Ovary (tissue), 3 donors: ENCODE measurements at regions not wholly inside any gene's neighbourhood (a gene's known extent, or its start where the extent isn't known, plus 50 kb on each side); places are given as distances from the start of the nearest gene placed in this dataset.

Experiments
- POLR2A ChIP-seq: fragments of 450-650 bp; IDR thresholded peaks from one replicate; pipeline ENCODE4 v1.6.1; 2017; ENCODE audit warnings: antibody characterized with exemption, mild to moderate bottlenecking, moderate library complexity
- TF ChIP-seq, protein P1 (sequence below), 3 donors: fragments of 450-650 bp in 2 of 3; fragments of 200-600 bp in 1 of 3; IDR thresholded peaks; one replicate each; pipeline versions ENCODE4 v1.5.1 to v1.8.0; 2016 to 2022; ENCODE audit warnings: antibody characterized with exemption in 3 of 3, mild to moderate bottlenecking in 1 of 3
- donor health status: DM: no; HTN: no; CAD: no.

DNA sequence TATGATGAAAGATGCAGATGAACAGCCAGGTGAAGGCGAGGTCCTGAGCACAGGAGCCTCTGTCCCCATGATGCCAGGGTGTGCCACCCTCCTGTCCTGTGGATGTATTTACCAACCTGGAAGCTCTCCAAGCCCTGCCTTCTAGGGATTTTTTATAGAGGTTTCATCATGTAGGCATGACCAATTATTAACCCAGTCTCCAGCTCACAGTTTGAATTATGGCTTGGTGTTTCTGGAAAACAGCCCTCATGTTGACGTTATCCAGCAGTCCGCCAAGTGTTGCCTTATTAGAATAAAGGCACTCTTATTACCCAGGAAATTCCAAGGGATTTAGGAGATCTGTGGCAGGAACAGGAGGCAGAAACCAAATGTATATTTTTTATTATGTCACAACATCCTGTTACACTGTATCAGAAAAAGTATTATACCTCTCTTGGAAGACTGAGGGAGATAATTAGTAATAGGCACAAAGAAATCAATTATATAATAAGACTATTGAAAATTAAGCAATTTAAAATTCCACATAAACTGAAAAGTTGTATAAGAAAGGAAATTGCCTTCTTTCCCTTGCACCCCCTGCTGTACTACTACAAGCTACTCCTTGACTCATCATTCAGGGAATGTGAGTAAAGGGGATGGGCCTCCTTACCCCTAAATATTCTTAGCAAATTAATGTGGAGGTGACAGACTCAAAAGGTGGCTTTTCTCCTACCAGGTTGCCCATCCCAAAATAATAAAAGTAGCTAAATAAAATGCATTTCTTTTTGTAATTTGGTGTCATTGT lies 129.6 kb downstream of the ZNF330 start:
- TF ChIP-seq POLR2A: no peak
- TF ChIP-seq, protein P1, sequence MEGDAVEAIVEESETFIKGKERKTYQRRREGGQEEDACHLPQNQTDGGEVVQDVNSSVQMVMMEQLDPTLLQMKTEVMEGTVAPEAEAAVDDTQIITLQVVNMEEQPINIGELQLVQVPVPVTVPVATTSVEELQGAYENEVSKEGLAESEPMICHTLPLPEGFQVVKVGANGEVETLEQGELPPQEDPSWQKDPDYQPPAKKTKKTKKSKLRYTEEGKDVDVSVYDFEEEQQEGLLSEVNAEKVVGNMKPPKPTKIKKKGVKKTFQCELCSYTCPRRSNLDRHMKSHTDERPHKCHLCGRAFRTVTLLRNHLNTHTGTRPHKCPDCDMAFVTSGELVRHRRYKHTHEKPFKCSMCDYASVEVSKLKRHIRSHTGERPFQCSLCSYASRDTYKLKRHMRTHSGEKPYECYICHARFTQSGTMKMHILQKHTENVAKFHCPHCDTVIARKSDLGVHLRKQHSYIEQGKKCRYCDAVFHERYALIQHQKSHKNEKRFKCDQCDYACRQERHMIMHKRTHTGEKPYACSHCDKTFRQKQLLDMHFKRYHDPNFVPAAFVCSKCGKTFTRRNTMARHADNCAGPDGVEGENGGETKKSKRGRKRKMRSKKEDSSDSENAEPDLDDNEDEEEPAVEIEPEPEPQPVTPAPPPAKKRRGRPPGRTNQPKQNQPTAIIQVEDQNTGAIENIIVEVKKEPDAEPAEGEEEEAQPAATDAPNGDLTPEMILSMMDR (IDR thresholded peaks at IDR 0.05): no peak
